RWPE2 (cell line): ENCODE measurements at regions not wholly inside any gene's neighbourhood (a gene's known extent, or its start where the extent isn't known, plus 50 kb on each side); places are given as distances from the start of the nearest gene placed in this dataset.

Source experiments
- ATAC-seq: fragments of 200-7000 bp; cut with Tn5 transposase; 3 replicates; pipeline ENCODE4 v1.9.1; 2021; ENCODE audit warnings: low read depth
- DNase-seq: peaks from one replicate; pipeline ENCODE4 v3.0.0-alpha.2; 2020; ENCODE audit warnings: low spot score
- H3K27ac ChIP-seq: fragments of 450-650 bp; 2 replicates; pipeline ENCODE4 v1.5.1; 2017; ENCODE audit warnings: mild to moderate bottlenecking; ENCODE audit not compliant: poor library complexity, severe bottlenecking
- H3K27me3 ChIP-seq: fragments of 250-450 bp; sonication (Bioruptor Pico); 2 replicates; pipeline ENCODE4 v1.5.1; 2021; ENCODE audit warnings: mild to moderate bottlenecking, moderate library complexity; ENCODE audit not compliant: insufficient read depth, poor library complexity, severe bottlenecking
- H3K36me3 ChIP-seq: fragments of 250-450 bp; sonication (Bioruptor Pico); 2 replicates; pipeline ENCODE4 v1.5.1; 2020; ENCODE audit warnings: low read depth, mild to moderate bottlenecking, moderate library complexity
- H3K4me1 ChIP-seq: fragments of 250-450 bp; sonication (Bioruptor Pico); 2 replicates; pipeline ENCODE4 v1.5.1; 2021; ENCODE audit warnings: mild to moderate bottlenecking, moderate library complexity; ENCODE audit not compliant: insufficient read depth, poor library complexity, severe bottlenecking
- H3K4me3 ChIP-seq: fragments of 250-450 bp; sonication (Bioruptor Pico); 2 replicates; pipeline ENCODE4 v1.5.1; 2021; ENCODE audit warnings: mild to moderate bottlenecking, moderate library complexity; ENCODE audit not compliant: severe bottlenecking
- H3K9me3 ChIP-seq: fragments of 250-450 bp; sonication (Bioruptor Pico); 2 replicates; pipeline ENCODE4 v1.5.1; 2021; ENCODE audit warnings: mild to moderate bottlenecking, moderate library complexity; ENCODE audit not compliant: severe bottlenecking
- TF ChIP-seq, protein P1 (sequence below): fragments of 450-650 bp; IDR thresholded peaks from one replicate; pipeline ENCODE4 v1.5.1; 2017; ENCODE audit warnings: mild to moderate bottlenecking, moderate library complexity; ENCODE audit not compliant: poor library complexity, severe bottlenecking

DNA sequence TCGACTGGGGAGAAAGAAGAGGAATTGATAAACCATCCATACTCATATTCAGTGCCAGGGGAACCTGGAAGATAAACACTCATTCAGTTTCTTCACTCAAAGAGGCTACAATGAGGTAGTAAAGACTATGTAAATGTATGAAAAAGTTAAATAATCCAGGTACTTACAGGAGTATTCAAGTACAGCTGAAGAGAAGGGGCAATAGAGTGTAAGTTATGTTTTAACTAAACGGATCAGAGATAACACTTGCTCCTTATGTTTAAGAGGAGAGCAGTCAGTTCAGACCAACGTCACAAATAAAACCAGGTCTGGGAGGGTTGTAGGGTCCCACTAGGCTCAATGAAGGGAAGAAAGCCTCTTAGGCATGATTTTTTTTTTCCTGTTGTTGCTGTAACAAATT is 358.3 kb upstream of the SMIM21 start:
- DNase-seq (no peak), ATAC-seq (no peak)
- no peaks in the 10 kb centered on the region for H3K36me3 ChIP-seq
- no peaks in the 10 kb centered on the region for H3K4me1 ChIP-seq
- no peak overlapping the region for H3K27ac ChIP-seq
- H3K9me3 ChIP-seq = no peaks in the 10 kb centered on the region
- H3K4me3 ChIP-seq = no peak overlapping the region
- H3K27me3 ChIP-seq = peaks cover 19% of the 10 kb centered on the region
- TF ChIP-seq, protein P1, sequence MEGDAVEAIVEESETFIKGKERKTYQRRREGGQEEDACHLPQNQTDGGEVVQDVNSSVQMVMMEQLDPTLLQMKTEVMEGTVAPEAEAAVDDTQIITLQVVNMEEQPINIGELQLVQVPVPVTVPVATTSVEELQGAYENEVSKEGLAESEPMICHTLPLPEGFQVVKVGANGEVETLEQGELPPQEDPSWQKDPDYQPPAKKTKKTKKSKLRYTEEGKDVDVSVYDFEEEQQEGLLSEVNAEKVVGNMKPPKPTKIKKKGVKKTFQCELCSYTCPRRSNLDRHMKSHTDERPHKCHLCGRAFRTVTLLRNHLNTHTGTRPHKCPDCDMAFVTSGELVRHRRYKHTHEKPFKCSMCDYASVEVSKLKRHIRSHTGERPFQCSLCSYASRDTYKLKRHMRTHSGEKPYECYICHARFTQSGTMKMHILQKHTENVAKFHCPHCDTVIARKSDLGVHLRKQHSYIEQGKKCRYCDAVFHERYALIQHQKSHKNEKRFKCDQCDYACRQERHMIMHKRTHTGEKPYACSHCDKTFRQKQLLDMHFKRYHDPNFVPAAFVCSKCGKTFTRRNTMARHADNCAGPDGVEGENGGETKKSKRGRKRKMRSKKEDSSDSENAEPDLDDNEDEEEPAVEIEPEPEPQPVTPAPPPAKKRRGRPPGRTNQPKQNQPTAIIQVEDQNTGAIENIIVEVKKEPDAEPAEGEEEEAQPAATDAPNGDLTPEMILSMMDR = no peak

DNA sequence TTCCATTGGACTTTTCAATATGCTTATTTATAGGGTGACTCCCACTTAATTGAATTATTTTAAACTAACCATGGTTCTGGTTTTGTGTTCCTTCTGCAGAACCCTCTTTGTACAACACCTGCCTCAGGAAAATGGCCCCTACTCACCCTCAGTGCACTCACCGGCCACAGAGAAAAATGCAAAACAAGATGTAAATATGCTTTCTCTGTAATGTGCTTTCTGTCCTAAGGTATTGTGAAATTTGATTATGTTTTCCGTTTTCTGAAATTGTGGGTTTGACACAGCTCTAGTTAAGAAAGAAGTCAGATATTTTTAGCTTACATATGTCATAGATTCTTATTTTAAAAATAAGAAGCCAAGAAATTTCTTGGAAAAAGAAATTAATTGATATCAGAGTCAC is 357.7 kb upstream of the SMIM21 start:
- H3K9me3 ChIP-seq = no peaks in the 10 kb centered on the region
- H3K4me3 ChIP-seq = no peak overlapping the region
- H3K27me3 ChIP-seq = peaks cover 19% of the 10 kb centered on the region
- ATAC-seq (no peak), DNase-seq (no peak)
- TF ChIP-seq, protein P1 = no peak
- H3K36me3 ChIP-seq = no peaks in the 10 kb centered on the region
- no peak overlapping the region for H3K27ac ChIP-seq
- H3K4me1 ChIP-seq = no peaks in the 10 kb centered on the region

DNA sequence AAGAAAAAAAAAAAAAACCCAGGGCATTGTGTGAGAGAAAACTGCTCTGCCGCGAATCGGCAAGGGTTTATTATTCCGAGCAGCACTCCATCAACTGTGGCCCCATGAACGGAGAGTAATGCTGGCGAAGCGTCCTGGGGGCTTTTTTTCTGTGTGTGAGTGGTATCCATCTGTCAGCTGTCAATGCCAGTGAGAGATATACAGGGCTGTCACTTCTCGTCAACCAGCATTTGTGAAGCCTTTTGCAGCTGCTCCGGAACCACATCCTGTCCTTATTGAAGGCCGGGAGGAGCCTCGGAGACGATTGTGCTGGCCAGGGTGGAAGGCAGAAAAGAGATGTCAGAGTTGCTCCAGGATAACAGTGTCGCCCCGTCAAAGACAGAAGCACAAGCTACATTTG is 356.9 kb upstream of the SMIM21 start:
- ATAC-seq (no peak), DNase-seq (no peak)
- no peak overlapping the region for H3K4me3 ChIP-seq
- H3K27me3 ChIP-seq = peaks cover 19% of the 10 kb centered on the region
- TF ChIP-seq, protein P1 = no peak
- no peaks in the 10 kb centered on the region for H3K36me3 ChIP-seq
- no peaks in the 10 kb centered on the region for H3K4me1 ChIP-seq
- H3K9me3 ChIP-seq = no peaks in the 10 kb centered on the region
- no peak overlapping the region for H3K27ac ChIP-seq

DNA sequence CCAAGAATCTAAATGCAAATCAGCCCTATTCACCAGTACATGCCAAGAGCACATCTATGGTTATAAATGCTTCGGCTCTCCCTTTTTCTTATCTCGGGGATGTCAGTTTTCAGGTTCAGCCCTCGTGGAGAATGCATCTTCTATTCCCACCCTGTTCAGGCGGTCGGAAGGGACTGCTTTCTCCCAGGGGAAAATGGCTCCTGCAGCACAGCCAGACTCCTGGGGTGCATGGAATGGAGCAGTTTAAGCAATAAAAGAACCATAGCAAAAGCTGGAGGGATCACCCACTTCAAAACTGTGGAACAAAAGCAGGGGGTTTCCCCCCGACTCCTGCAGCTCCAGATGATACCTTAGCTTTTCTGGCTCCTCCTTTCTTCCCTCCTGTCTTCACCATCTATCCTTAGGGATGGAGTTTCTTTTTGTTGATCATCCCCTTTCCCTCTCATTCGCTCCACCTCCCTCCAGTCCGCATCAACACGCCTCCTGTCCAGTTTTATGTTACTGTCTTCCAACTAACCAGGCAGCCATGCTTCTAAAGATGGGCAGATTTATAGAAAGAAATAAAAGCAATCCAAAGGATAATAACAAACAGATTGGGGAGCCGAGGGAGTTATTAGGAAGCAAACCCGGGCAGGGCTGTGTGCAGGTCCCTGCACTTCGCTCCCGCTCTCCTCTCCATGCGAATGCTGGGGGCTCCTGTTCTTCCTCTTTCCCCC is 356.2 kb upstream of the SMIM21 start:
- no peaks in the 10 kb centered on the region for H3K36me3 ChIP-seq
- H3K4me1 ChIP-seq = no peaks in the 10 kb centered on the region
- no peak for ATAC-seq
- no peaks in the 10 kb centered on the region for H3K9me3 ChIP-seq
- peaks cover 17% of the 10 kb centered on the region for H3K27me3 ChIP-seq
- TF ChIP-seq, protein P1 = no peak
- no peak overlapping the region for H3K27ac ChIP-seq
- no peak for DNase-seq
- no peak overlapping the region for H3K4me3 ChIP-seq

DNA sequence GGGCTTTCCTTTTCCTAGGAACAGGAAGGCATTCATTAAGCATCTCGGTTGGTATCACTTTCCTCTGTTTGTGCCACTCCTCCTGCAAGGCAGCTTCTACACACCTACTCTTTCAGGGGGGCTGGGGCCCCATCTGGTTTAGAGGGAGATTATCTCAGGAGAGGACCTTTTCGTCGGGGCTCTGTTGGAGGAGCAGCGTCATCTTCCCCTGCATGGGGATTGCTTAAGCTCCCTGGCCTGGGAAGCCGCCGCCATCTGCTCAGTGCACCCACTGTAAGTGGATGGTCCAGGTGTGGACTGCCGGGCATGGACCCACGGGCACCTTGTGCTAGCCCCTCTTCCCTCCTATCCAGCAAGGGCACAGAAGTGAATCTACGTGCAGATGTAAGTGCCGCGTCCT is 355.3 kb upstream of the SMIM21 start:
- DNase-seq = no peak
- Histone ChIP-seq H3K27ac (no peak overlapping the region), H3K9me3 (no peaks in the 10 kb centered on the region), H3K4me1 (no peaks in the 10 kb centered on the region), H3K27me3 (peaks cover 13% of the 10 kb centered on the region), H3K36me3 (no peaks in the 10 kb centered on the region), H3K4me3 (no peak overlapping the region)
- ATAC-seq = no peak
- TF ChIP-seq, protein P1 = no peak
